Type B pancreatic cell (in vitro differentiated cells): ENCODE measurements at regions not wholly inside any gene's neighbourhood (a gene's known extent, or its start where the extent isn't known, plus 50 kb on each side); places are given as distances from the start of the nearest gene placed in this dataset.

Experiments
- DNase-seq: peaks from one replicate; pipeline ENCODE4 v3.0.0; 2021; ENCODE audit warnings: mixed read lengths; ENCODE audit not compliant: unreplicated experiment; ENCODE audit errors: extremely low spot score
- H3K27ac Mint-ChIP-seq: 2 replicates; pipeline ENCODE4 v1.8.0; 2021; ENCODE audit warnings: mild to moderate bottlenecking, mixed read lengths
- H3K27me3 Mint-ChIP-seq: 2 replicates; pipeline ENCODE4 v1.8.0; 2021; ENCODE audit warnings: mixed read lengths
- H3K36me3 Mint-ChIP-seq: 2 replicates; pipeline ENCODE4 v1.8.0; 2021; ENCODE audit warnings: mixed read lengths
- H3K4me1 Mint-ChIP-seq: one replicate; pipeline ENCODE4 v1.8.0; 2021; ENCODE audit warnings: mixed read lengths; ENCODE audit not compliant: unreplicated experiment
- H3K4me3 Mint-ChIP-seq: 2 replicates; pipeline ENCODE4 v1.8.0; 2021; ENCODE audit warnings: mild to moderate bottlenecking, mixed read lengths
- H3K9me3 Mint-ChIP-seq: 2 replicates; pipeline ENCODE4 v1.8.0; 2021; ENCODE audit warnings: mixed read lengths
- CTCF ChIP-seq: fragments of 200-600 bp; sonication (generic); conservative IDR thresholded peaks from 2 replicates; pipeline ENCODE4 v1.5.0; 2021; ENCODE audit warnings: antibody characterized with exemption, mild to moderate bottlenecking

GRCh38 chr4:187780070-187780469 is 215.5 kb upstream of the ZFP42 start:
- H3K4me1 Mint-ChIP-seq = no peaks in the 10 kb centered on the region
- DNase-seq = no peak
- H3K4me3 Mint-ChIP-seq = no peak overlapping the region
- H3K27ac Mint-ChIP-seq = no peak overlapping the region
- TF ChIP-seq CTCF = no peak
- H3K36me3 Mint-ChIP-seq = no peaks in the 10 kb centered on the region
- H3K9me3 Mint-ChIP-seq = no peaks in the 10 kb centered on the region
- H3K27me3 Mint-ChIP-seq = no peaks in the 10 kb centered on the region

- Mint-ChIP-seq H3K9me3 (no peaks in the 10 kb centered on the region), H3K36me3 (no peaks in the 10 kb centered on the region), H3K27me3 (no peaks in the 10 kb centered on the region), H3K4me1 (no peaks in the 10 kb centered on the region), H3K27ac (no peak overlapping the region), H3K4me3 (no peak overlapping the region)
- no peak for TF ChIP-seq CTCF
- no peak for DNase-seq
Observed at GRCh38 chr4:187782286-187782824, 213.2 kb upstream of the ZFP42 start.

GRCh38 chr4:187786190-187786589 is 209.4 kb upstream of the ZFP42 start:
- TF ChIP-seq CTCF = no peak
- H3K4me3 Mint-ChIP-seq = no peak overlapping the region
- DNase-seq = no peak
- no peaks in the 10 kb centered on the region for H3K9me3 Mint-ChIP-seq
- H3K36me3 Mint-ChIP-seq = no peaks in the 10 kb centered on the region
- H3K27me3 Mint-ChIP-seq = no peaks in the 10 kb centered on the region
- H3K4me1 Mint-ChIP-seq = no peaks in the 10 kb centered on the region
- no peak overlapping the region for H3K27ac Mint-ChIP-seq

GRCh38 chr4:187789078-187789477 is 206.5 kb upstream of the ZFP42 start:
- Mint-ChIP-seq H3K4me3 (no peak overlapping the region), H3K9me3 (no peaks in the 10 kb centered on the region), H3K27ac (no peak overlapping the region), H3K4me1 (no peaks in the 10 kb centered on the region), H3K36me3 (no peaks in the 10 kb centered on the region), H3K27me3 (no peaks in the 10 kb centered on the region)
- TF ChIP-seq CTCF = no peak
- DNase-seq = no peak

GRCh38 chr4:187795737-187796136 is 199.8 kb upstream of the ZFP42 start:
- Mint-ChIP-seq H3K36me3 (no peaks in the 10 kb centered on the region), H3K27me3 (no peaks in the 10 kb centered on the region), H3K4me3 (no peak overlapping the region), H3K27ac (no peak overlapping the region), H3K9me3 (peaks cover 10% of the 10 kb centered on the region), H3K4me1 (no peaks in the 10 kb centered on the region)
- TF ChIP-seq CTCF = no peak
- no peak for DNase-seq

- Mint-ChIP-seq H3K4me3 (no peak overlapping the region), H3K4me1 (no peaks in the 10 kb centered on the region), H3K36me3 (no peaks in the 10 kb centered on the region), H3K27ac (no peak overlapping the region), H3K9me3 (peaks cover 10% of the 10 kb centered on the region), H3K27me3 (no peaks in the 10 kb centered on the region)
- TF ChIP-seq CTCF = no peak
- no peak for DNase-seq
Observed at GRCh38 chr4:187798385-187798784, 197.2 kb upstream of the ZFP42 start.
